ENCODE measurements at regions not wholly inside any gene's neighbourhood (a gene's known extent, or its start where the extent isn't known, plus 50 kb on each side); places are given as distances from the start of the nearest gene placed in this dataset.

GRCh38 chr2:172339371-172340010 is 87.9 kb upstream of the ITGA6 start:
- no peak for TF ChIP-seq CTCF (IDR thresholded peaks at IDR 0.05)
- no peak for TF ChIP-seq POLR2AphosphoS5 (IDR thresholded peaks at IDR 0.05)
- TF ChIP-seq POLR2A (IDR thresholded peaks at IDR 0.05), result no peak
- no peak for TF ChIP-seq EP300 (IDR thresholded peaks at IDR 0.05)
- no peak for ATAC-seq
- H3K36me3 ChIP-seq, result no peaks in the 10 kb centered on the region
- H3K27me3 ChIP-seq, result no peaks in the 10 kb centered on the region
- H3K4me1 ChIP-seq, result peaks cover 0 to 19% (median 3%) of the 10 kb centered on the region in 3 donors
- no peak overlapping the region for H3K27ac ChIP-seq
- H3K4me3 ChIP-seq, result no peak overlapping the region
- peaks cover 0 to 12% (median 2%) of the 10 kb centered on the region in 3 donors for H3K9me3 ChIP-seq
- WGBS, 2 donors (ENCODE audit: low coverage in 1 of 2), result 23 to 28% methylated on average over 2 to 6 of the region's 6 CpGs

- H3K27me3 ChIP-seq, result no peaks in the 10 kb centered on the region
- H3K27ac ChIP-seq, result peak overlapping the region in 1 of 4 donors; percentile 49
- peaks cover 0 to 19% (median 3%) of the 10 kb centered on the region in 3 donors for H3K4me1 ChIP-seq
- peak overlapping the region in 1 of 2 donors; percentile 16 for H3K4me3 ChIP-seq
- no peaks in the 10 kb centered on the region for H3K36me3 ChIP-seq
- TF ChIP-seq POLR2AphosphoS5 (IDR thresholded peaks at IDR 0.05), result no peak
- TF ChIP-seq EP300 (IDR thresholded peaks at IDR 0.05), result no peak
- no peak for TF ChIP-seq POLR2A (IDR thresholded peaks at IDR 0.05)
- TF ChIP-seq CTCF (IDR thresholded peaks at IDR 0.05), result no peak
- ATAC-seq, result no peak
- 39 to 80% methylated on average over 1 to 4 of the region's 4 CpGs for WGBS, 2 donors (ENCODE audit: low coverage in 1 of 2)
- H3K9me3 ChIP-seq, result peaks cover 0 to 13% (median 2%) of the 10 kb centered on the region in 3 donors
Observed at GRCh38 chr2:172340394-172340793, 87.0 kb upstream of the ITGA6 start.

- Histone ChIP-seq H3K9me3 (peaks cover 0 to 16% (median 2%) of the 10 kb centered on the region in 3 donors), H3K4me1 (peaks cover 0 to 19% (median 3%) of the 10 kb centered on the region in 3 donors), H3K27ac (no peak overlapping the region), H3K36me3 (no peaks in the 10 kb centered on the region), H3K4me3 (no peak overlapping the region), H3K27me3 (no peaks in the 10 kb centered on the region)
- 52 to 60% methylated on average over 3 of the region's 3 CpGs for WGBS, 2 donors (ENCODE audit: low coverage in 1 of 2)
- TF ChIP-seq POLR2A (IDR thresholded peaks at IDR 0.05), result no peak
- no peak for TF ChIP-seq CTCF (IDR thresholded peaks at IDR 0.05)
- no peak for TF ChIP-seq EP300 (IDR thresholded peaks at IDR 0.05)
- no peak for TF ChIP-seq POLR2AphosphoS5 (IDR thresholded peaks at IDR 0.05)
- no peak for ATAC-seq
Observed at GRCh38 chr2:172342078-172342477, 85.3 kb upstream of the ITGA6 start.

GRCh38 chr2:172342611-172343010 is 84.8 kb upstream of the ITGA6 start:
- Histone ChIP-seq H3K36me3 (no peaks in the 10 kb centered on the region), H3K9me3 (peaks cover 0 to 21% (median 2%) of the 10 kb centered on the region in 3 donors), H3K27me3 (no peaks in the 10 kb centered on the region), H3K27ac (no peak overlapping the region), H3K4me1 (peaks cover 0 to 19% (median 3%) of the 10 kb centered on the region in 3 donors), H3K4me3 (no peak overlapping the region)
- no peak for ATAC-seq
- TF ChIP-seq POLR2AphosphoS5 (IDR thresholded peaks at IDR 0.05) (no peak), CTCF (IDR thresholded peaks at IDR 0.05) (no peak), POLR2A (IDR thresholded peaks at IDR 0.05) (no peak), EP300 (IDR thresholded peaks at IDR 0.05) (no peak)
- WGBS, 2 donors (ENCODE audit: low coverage in 1 of 2), result 72 to 94% methylated on average over 3 of the region's 3 CpGs

- Histone ChIP-seq H3K9me3 (peaks cover 0 to 24% (median 2%) of the 10 kb centered on the region in 3 donors), H3K27ac (no peak overlapping the region), H3K4me1 (peaks cover 0 to 19% (median 3%) of the 10 kb centered on the region in 3 donors), H3K4me3 (no peak overlapping the region), H3K36me3 (no peaks in the 10 kb centered on the region), H3K27me3 (no peaks in the 10 kb centered on the region)
- 94 to 100% methylated on average over 1 to 2 of the region's 2 CpGs for WGBS, 2 donors (ENCODE audit: low coverage in 1 of 2)
- TF ChIP-seq POLR2AphosphoS5 (IDR thresholded peaks at IDR 0.05), result no peak
- no peak for TF ChIP-seq POLR2A (IDR thresholded peaks at IDR 0.05)
- TF ChIP-seq CTCF (IDR thresholded peaks at IDR 0.05), result no peak
- TF ChIP-seq EP300 (IDR thresholded peaks at IDR 0.05), result no peak
- no peak for ATAC-seq
Observed at GRCh38 chr2:172344159-172344558, 83.2 kb upstream of the ITGA6 start.
